ENCODE measurements at regions not wholly inside any gene's neighbourhood (a gene's known extent, or its start where the extent isn't known, plus 50 kb on each side); places are given as distances from the start of the nearest gene placed in this dataset.

DNA sequence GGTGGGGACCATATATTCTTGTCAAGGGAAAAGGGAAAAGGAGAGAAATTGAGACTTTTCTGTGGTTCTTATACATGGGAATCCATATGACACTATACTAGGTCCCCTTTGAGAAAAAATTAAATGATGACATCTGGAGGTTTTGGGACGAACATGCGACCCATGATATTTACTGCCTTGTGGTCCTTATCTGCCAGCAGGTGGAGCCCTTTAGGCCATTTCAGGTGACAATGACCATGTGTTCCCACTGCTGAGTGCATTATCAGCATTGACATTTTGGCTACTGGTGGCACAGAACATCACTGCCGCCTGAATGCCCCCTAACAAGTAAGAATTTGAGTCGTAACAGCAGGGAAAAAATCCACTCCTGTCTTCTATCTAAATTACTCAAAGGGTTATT lies 843.4 kb downstream of the FSTL5 start:
- TF ChIP-seq, protein P1, sequence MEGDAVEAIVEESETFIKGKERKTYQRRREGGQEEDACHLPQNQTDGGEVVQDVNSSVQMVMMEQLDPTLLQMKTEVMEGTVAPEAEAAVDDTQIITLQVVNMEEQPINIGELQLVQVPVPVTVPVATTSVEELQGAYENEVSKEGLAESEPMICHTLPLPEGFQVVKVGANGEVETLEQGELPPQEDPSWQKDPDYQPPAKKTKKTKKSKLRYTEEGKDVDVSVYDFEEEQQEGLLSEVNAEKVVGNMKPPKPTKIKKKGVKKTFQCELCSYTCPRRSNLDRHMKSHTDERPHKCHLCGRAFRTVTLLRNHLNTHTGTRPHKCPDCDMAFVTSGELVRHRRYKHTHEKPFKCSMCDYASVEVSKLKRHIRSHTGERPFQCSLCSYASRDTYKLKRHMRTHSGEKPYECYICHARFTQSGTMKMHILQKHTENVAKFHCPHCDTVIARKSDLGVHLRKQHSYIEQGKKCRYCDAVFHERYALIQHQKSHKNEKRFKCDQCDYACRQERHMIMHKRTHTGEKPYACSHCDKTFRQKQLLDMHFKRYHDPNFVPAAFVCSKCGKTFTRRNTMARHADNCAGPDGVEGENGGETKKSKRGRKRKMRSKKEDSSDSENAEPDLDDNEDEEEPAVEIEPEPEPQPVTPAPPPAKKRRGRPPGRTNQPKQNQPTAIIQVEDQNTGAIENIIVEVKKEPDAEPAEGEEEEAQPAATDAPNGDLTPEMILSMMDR (IDR thresholded peaks at IDR 0.05; ENCODE audit: insufficient read depth, low read length, poor library complexity, severe bottlenecking), result peak; percentile 23
- TF ChIP-seq EZH2phosphoT487 (conservative IDR thresholded peaks at IDR 0.05; ENCODE audit: low read length), result no peak
